Adrenal gland (tissue), 9 donors: ENCODE measurements at regions not wholly inside any gene's neighbourhood (a gene's known extent, or its start where the extent isn't known, plus 50 kb on each side); places are given as distances from the start of the nearest gene placed in this dataset.

Experiments
- DNase-seq, 7 donors: peaks; one replicate each; pipeline ENCODE4 v3.0.0-alpha.2; 2019 to 2020
- H3K27ac ChIP-seq, 5 donors: fragments of 200-600 bp; sonication (generic) in 4 of 5; 1 replicate in 3 of 5; 2 replicates in 2 of 5; pipeline versions ENCODE4 v1.5.1 to v1.8.0; 2016 to 2020; ENCODE audit warnings: mild to moderate bottlenecking in 1 of 5
- H3K27me3 ChIP-seq: fragments of 200-600 bp; 2 replicates; pipeline ENCODE4 v1.8.0; 2021
- H3K36me3 ChIP-seq, 2 donors: fragments of 200-600 bp; replicated peaks in 1 of 2; 1 replicate in 1 of 2; 2 replicates in 1 of 2; pipeline versions ENCODE4 v1.5.1 to v1.8.0; 2018 to 2022
- H3K4me1 ChIP-seq, 2 donors: fragments of 200-600 bp; replicated peaks in 1 of 2; 1 replicate in 1 of 2; 2 replicates in 1 of 2; pipeline versions ENCODE4 v1.5.1 to v1.8.0; 2018 to 2021
- H3K4me3 ChIP-seq, 4 donors: fragments of 200-600 bp; sonication (generic) in 3 of 4; one replicate each; pipeline ENCODE4 v1.5.1; 2016 to 2018
- H3K9me3 ChIP-seq, 3 donors: fragments of 200-600 bp; sonication (generic) in 1 of 3; replicated peaks in 1 of 3; 1 replicate in 2 of 3; 2 replicates in 1 of 3; pipeline versions ENCODE4 v1.5.1 to v1.8.0; 2016 to 2021
- POLR2A ChIP-seq, 2 donors: fragments of 450-650 bp; IDR thresholded peaks; one replicate each; pipeline ENCODE4 v1.6.1; 2017; ENCODE audit warnings: antibody characterized with exemption in 2 of 2, mild to moderate bottlenecking in 2 of 2, moderate library complexity in 1 of 2
- WGBS, 4 donors: extraction: QIAGEN DNeasy Blood & Tissue Kit in 2 of 4; methylation state at CpG; one replicate each; pipeline versions ENCODE4 v1.1.5 to v1.1.7; 2013 to 2017; 5-methylcytosine and 5-hydroxymethylcytosine counted together
- intact Hi-C, 2 donors: fragments of 100-400 bp; cut with DNase I; formaldehyde crosslinking; loops; one replicate each; pipeline versions ENCODE4 v1.14.1 to v1.15.0; 2022 to 2023
- TF ChIP-seq, protein P1 (sequence below), 6 experiments: fragments of 450-650 bp in 4 of 6; fragments of 200-600 bp in 2 of 6; sonication (generic) in 1 of 6; IDR thresholded peaks; 1 replicate in 5 of 6; 2 replicates in 1 of 6; pipeline versions ENCODE4 v1.5.1 to v1.8.0; 2016 to 2021; ENCODE audit warnings: antibody characterized with exemption in 6 of 6, mild to moderate bottlenecking in 2 of 6, moderate library complexity in 1 of 6
- donor health status: healthy with polysubstance abuse.
- donor health status: Bipolar disorder and iron deficiency.
- donor health status: DM: yes; HTN: yes; CAD: no.
- donor health status: DM: no; HTN: no; CAD: no.
- donor health status: DM: no; HTN: no; CAD: no.

DNA sequence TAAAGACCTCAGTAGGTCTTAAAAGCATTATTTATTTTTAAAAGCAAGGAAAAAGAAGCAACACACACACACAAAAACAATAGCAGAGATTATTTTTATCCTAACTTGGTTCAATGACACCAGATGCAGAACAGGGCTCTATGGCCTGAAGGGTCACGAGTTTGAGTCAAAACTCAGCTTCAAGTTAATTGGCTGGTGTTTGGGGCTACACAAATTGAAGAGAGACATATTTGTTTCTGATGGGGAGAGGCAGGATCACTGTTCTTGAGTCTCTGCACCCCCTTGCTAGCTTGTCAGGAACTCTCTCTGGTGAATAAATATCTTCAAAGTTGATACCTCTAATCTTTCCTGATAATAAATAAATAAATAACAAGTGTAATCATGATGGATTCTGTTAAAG, 466.1 kb downstream of the PRKD1 start:
- WGBS, 4 donors, result 35 to 61% (median 45%) methylated on average over 1 of the region's 1 CpG
- Histone ChIP-seq H3K27ac (no peak overlapping the region), H3K36me3 (no peaks in the 10 kb centered on the region), H3K4me1 (no peaks in the 10 kb centered on the region), H3K9me3 (no peaks in the 10 kb centered on the region), H3K27me3 (no peaks in the 10 kb centered on the region), H3K4me3 (no peak overlapping the region)
- intact Hi-C loops, result no loop called here
- TF ChIP-seq, protein P1, sequence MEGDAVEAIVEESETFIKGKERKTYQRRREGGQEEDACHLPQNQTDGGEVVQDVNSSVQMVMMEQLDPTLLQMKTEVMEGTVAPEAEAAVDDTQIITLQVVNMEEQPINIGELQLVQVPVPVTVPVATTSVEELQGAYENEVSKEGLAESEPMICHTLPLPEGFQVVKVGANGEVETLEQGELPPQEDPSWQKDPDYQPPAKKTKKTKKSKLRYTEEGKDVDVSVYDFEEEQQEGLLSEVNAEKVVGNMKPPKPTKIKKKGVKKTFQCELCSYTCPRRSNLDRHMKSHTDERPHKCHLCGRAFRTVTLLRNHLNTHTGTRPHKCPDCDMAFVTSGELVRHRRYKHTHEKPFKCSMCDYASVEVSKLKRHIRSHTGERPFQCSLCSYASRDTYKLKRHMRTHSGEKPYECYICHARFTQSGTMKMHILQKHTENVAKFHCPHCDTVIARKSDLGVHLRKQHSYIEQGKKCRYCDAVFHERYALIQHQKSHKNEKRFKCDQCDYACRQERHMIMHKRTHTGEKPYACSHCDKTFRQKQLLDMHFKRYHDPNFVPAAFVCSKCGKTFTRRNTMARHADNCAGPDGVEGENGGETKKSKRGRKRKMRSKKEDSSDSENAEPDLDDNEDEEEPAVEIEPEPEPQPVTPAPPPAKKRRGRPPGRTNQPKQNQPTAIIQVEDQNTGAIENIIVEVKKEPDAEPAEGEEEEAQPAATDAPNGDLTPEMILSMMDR (IDR thresholded peaks at IDR 0.05), result no peak
- TF ChIP-seq POLR2A (IDR thresholded peaks at IDR 0.05), result no peak
- DNase-seq, result no peak

DNA sequence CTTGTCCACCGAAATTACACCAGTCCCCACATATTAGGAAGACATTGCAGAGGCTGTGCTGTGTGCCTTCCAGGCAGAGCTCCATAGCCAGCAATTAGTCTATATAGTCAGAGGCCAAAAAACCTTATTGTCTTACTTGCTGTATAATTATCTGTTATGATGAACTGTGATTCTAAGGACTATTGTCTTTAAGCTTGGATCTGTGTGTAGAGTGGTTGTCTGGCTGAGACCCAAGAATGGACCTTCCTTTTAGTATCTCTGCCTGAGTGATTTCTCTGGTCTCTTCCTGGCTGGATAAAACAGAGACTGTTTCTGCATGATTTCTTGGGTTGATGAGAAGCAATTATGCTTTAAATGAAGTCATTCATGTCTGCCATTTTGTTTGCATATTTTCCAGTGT, 465.3 kb downstream of the PRKD1 start:
- no peak for DNase-seq
- no peaks in the 10 kb centered on the region for H3K9me3 ChIP-seq
- H3K4me1 ChIP-seq, result no peaks in the 10 kb centered on the region
- intact Hi-C loops, result no loop called here
- H3K4me3 ChIP-seq, result no peak overlapping the region
- WGBS, 4 donors, result 61 to 80% (median 67%) methylated on average over 1 of the region's 1 CpG
- TF ChIP-seq, protein P1 (IDR thresholded peaks at IDR 0.05), result no peak
- no peak for TF ChIP-seq POLR2A (IDR thresholded peaks at IDR 0.05)
- H3K27me3 ChIP-seq, result no peaks in the 10 kb centered on the region
- H3K36me3 ChIP-seq, result no peaks in the 10 kb centered on the region
- H3K27ac ChIP-seq, result no peak overlapping the region

DNA sequence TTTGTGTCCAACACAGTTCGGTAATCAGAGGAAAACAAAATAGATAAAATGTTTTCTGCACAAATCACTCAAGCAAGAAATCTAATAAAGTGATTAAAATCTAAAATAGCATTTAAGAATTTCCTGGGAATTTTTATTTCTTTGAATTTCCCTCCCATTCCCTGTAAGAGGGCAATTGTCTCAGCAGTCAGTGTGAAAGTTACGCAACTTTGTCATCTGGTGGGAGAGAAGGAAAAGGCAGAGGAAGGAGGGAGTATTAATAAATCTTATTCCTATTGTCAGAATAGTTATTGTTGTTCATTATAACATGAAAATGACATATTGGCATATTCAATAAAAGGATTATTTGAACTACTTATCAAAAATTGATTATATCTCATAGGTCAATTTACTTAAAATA, 464.9 kb downstream of the PRKD1 start:
- DNase-seq, result no peak
- intact Hi-C loops, result no loop called here
- Histone ChIP-seq H3K27me3 (no peaks in the 10 kb centered on the region), H3K9me3 (no peaks in the 10 kb centered on the region), H3K4me3 (no peak overlapping the region), H3K27ac (no peak overlapping the region), H3K36me3 (no peaks in the 10 kb centered on the region), H3K4me1 (no peaks in the 10 kb centered on the region)
- TF ChIP-seq, protein P1 (IDR thresholded peaks at IDR 0.05), result no peak
- TF ChIP-seq POLR2A (IDR thresholded peaks at IDR 0.05), result no peak
- 75 to 85% (median 82%) methylated on average over 2 of the region's 2 CpGs for WGBS, 4 donors

DNA sequence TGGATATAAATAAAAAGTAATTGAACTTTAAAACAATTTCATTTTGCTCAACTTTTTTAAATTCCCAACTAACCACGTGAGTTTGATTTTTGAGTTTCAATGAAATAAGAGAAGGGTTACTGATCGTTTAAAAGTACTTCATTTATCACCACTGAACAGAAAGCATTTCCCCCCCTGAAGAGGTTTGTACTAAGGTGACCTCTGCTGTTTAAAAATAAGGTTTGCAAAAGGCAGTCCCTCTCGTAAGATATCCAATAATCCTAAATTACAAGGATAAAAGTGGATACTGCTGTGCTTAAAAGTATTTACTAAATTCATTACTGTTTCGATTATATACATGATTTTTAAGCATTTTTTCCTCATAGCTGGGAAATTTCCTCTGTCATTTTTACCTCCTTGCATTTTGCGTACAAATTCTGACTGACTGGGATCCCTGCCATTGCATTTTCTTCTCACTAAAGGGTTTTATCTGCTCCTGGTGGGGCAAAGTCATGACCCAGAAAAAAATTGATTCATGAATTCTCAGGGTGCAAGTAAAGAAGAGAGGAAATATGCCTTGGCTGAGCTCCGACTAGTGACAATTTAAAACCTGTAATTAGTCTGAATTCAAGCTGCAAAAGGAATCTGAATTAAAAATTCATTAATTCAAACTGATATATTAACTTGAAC, 463.8 kb downstream of the PRKD1 start:
- intact Hi-C loops, result no loop called here
- Histone ChIP-seq H3K4me1 (no peaks in the 10 kb centered on the region), H3K27ac (no peak overlapping the region), H3K4me3 (no peak overlapping the region), H3K27me3 (no peaks in the 10 kb centered on the region), H3K36me3 (no peaks in the 10 kb centered on the region), H3K9me3 (no peaks in the 10 kb centered on the region)
- no peak for TF ChIP-seq POLR2A (IDR thresholded peaks at IDR 0.05)
- TF ChIP-seq, protein P1 (IDR thresholded peaks at IDR 0.05), result no peak
- 31 to 36% (median 33%) methylated on average over 6 of the region's 6 CpGs for whole genome bisulfite sequencing, 4 donors
- no peak for DNase-seq
